ENCODE measurements at regions not wholly inside any gene's neighbourhood (a gene's known extent, or its start where the extent isn't known, plus 50 kb on each side); places are given as distances from the start of the nearest gene placed in this dataset.

DNA sequence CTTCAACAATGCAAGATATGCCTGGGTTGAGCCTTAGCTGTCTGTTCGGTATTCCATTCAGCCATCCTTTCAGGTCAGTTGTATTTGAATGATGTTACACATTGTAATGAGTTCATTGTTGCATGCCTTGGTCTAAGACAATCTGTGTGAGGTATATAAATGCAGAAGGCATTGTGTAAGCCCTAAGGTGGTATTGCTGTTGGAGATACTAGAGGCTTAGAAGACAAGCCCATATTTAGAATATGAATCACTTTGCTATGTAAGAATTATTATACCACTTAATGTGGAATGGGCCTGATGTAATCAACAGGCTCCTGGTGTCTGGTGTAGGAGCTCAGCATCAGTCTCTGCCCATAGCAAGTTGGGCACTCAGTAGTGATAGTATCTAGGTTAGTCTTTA, 473.4 kb upstream of the GNPDA2 start:
- DNase-seq: no peak

DNA sequence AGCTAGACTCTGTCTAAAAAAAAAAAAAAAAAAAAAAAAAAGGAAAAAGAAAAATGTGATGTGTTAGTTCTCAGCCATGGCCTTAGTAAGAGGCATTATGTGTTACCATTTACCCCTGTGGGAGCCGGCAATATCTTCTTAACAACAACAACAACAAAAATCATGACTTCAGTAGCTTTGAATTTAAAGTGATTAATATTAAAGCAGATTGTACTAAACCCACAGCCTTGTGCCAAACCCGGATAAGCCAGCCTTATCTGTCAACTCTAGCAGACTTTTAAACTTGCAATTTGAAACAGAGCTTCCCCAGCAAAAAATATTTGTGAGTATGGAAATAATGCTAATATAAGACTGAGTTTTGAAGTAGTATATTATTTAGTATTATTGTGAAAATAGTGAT, 462.1 kb upstream of the GNPDA2 start:
- no peak for DNase-seq

- no peak for DNase-seq
Measured at GRCh38 chr4:45186249-45186648, 459.9 kb upstream of the GNPDA2 start.

DNA sequence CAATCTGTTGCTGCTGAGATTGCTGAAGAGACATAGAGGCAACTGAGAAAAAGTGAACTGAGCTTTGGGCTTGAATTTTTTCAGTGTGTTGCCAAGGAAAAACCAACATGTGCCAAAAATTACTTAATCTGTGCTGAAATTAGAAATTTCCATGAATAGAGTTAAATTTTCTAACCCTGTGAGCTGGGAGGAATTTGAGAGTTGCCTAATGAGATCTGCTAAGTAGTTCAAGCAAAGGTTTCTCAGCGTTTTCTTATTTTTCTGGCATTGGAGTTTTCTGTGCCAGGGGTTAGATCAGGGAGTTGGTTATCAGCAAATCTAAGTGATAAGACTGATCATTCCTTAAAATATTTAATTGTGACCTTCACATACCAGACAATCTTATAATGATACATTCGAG, 457.5 kb upstream of the GNPDA2 start:
- DNase-seq: no peak

DNA sequence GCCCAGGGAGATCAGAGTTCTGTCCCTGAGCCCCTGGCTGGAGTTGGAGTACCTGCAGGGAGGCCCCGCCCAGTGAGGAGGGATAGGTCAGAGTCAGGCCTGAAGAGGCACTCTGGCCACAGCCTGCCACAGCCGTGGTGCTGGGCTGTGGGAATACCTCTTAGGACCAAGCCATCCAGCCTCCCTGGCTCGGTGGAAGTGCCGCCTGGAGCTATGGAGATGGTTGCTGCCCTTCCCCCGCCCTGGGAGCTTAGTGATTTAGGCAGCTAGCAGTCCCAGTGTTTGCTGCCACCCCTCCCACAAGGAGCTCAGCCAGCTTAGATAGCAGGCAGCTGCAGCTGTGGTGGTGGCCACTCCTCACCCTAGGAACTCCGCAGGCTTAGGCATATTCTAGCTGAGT, 446.3 kb upstream of the GNPDA2 start:
- DNase-seq: no peak

DNA sequence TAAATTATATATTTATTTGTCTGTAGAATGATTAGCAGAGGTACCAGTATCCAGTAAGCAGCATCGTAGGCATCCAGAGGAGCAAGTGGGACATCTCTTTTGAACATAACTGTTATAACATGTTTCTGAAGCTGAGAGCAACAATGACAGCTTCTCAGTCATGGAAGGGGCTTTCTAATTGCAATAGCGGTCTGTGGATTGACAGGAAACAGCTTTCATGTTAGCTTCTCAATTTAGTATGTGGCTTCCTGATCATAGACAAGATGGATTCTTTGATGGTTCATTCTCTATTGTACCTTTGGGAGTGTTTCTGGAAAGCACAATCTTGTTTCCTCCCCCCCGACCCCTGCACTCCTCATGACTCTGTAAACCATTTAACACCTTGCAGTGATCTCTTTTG, 434.6 kb upstream of the GNPDA2 start:
- no peak for DNase-seq

DNA sequence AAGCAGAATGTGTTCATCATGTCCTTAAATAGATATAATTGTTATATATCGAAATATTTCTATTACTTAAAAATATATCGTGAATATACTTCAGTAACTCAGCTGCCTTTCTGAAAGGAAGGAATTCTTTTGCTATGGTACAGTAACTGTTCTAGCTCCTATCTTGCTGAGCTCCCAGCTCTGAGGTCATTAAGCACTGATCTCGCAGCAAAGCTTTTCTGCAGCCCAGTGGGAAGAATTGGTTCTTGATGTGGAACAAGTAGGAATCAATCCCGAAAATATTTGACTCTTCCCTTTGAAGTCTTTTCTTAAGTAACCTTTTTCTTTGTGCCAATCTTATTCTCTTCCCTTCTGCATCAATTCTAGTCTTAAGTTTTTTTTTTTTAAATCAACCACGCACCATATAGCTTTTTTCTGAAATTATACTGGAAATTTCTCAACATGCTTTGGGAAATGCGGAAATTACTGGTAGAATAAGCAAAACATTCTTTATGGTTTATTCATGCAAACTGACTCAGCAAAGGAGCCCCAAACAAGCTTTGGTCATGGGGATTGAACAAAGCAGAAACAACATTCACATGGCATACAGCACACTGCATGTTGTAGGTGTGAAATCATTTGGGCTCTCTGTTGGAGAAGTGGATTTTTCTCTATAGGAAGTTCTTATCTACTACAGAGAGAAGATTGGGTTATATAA, 428.9 kb upstream of the GNPDA2 start:
- DNase-seq: no peak

DNA sequence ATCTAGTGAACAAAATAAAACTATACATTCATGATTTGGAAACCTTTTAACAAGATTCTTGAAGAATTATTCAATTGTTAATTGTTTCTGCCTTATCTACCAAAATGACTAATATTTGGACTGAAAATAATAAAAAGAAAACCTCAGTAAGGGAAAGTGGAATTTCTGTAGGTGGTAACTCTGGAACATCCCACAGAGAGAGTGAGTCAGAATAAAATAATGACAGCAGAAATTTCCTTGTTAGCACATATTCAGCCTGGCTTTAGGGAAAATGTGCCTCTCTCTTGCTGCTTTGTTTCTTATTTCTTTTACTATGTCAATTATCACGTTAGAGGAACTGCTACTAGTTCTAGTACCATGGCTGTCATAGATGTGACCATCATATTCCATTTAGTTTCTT, 421.5 kb upstream of the GNPDA2 start:
- DNase-seq: no peak

DNA sequence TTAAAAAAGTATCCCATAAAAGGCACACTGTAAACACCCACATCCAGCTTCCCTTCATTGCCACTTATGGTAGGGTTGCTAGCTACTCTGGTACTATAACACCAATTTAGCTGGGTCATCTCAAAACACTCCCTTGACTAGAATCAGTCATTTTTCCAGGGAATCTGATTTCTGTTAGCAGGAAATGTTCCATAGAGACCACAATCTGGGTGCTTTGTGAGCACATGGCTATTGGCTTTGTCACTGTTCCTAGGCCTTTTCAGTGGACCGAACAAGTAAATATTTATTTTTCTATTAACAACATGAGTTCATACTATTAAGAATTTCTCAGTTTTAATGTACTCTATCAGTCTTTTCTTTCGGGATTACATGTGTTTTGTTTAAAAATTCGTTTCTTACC, 404.7 kb upstream of the GNPDA2 start:
- no peak for DNase-seq

DNA sequence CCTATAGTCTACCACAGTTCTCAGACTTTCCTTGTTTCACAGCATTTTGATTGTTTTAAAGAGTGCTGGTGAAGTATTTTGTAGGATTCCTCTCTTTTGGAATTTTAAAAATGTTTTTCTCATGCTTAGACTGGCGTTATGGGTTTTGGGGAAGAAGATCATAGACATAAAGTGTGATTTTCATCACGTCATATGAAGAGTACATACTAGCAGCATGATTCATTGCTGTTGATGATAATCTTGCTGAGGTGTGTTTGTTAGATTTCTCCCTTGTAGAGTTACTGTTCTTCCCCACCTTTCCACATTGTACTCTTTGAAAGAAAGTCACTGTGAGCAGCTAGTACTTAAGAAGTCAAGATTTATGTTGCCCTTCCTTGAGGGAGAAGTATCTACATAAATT, 396.1 kb upstream of the GNPDA2 start:
- no peak for DNase-seq

GRCh38 chr4:45121426-45121975, 395.1 kb upstream of the GNPDA2 start:
- DNase-seq: no peak

GRCh38 chr4:45120163-45120562, 393.8 kb upstream of the GNPDA2 start:
- no peak for DNase-seq

GRCh38 chr4:45119376-45119775, 393.0 kb upstream of the GNPDA2 start:
- no peak for DNase-seq

- DNase-seq: no peak
Measured at GRCh38 chr4:45102716-45103115, 376.4 kb upstream of the GNPDA2 start.

GRCh38 chr4:45100956-45101818, 374.8 kb upstream of the GNPDA2 start:
- DNase-seq: no peak

- DNase-seq: no peak
Measured at GRCh38 chr4:45099471-45099870, 373.1 kb upstream of the GNPDA2 start.

GRCh38 chr4:45094684-45095083, 368.3 kb upstream of the GNPDA2 start:
- DNase-seq: no peak

- no peak for DNase-seq
Measured at GRCh38 chr4:45082101-45082500, 355.7 kb upstream of the GNPDA2 start.

GRCh38 chr4:45079616-45080015, 353.3 kb upstream of the GNPDA2 start:
- DNase-seq: no peak

GRCh38 chr4:45078201-45078600, 351.8 kb upstream of the GNPDA2 start:
- DNase-seq: no peak

GRCh38 chr4:45072981-45073380, 346.6 kb upstream of the GNPDA2 start:
- DNase-seq: no peak

DNA sequence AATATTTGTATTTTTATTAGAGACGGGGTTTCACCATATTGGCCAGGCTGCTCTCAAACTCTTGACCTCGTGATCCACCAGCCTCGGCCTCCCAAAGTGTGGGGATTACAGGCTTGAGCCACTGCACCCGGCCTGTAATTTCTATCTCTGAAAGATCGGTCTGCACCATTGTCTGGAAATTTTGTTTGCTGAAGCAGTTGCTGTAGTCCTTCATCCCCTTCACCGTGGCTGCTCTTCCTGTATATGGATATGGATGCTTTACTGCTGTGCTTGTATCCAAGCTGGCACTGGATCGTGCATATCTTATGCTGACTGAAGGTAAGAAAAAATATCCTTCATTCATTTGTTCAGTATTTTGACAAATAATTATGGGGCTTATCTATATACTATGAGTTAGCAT, 338.4 kb upstream of the GNPDA2 start:
- no peak for DNase-seq

GRCh38 chr4:45063696-45064095, 337.3 kb upstream of the GNPDA2 start:
- DNase-seq: no peak

- no peak for DNase-seq
Measured at GRCh38 chr4:45062935-45063545, 336.7 kb upstream of the GNPDA2 start.

Data from NCI-H2029 (cell line).